NOMO-1 treated with dmso at 0.1 percent for 144 hours (cell line): ENCODE measurements at regions not wholly inside any gene's neighbourhood (a gene's known extent, or its start where the extent isn't known, plus 50 kb on each side); places are given as distances from the start of the nearest gene placed in this dataset.
A peak's percentile ranks its signal among the peaks of the same experiment; 100 is the strongest.
"Not testable (repeated sequence)": the region's sequence is repeated elsewhere in the genome, so short reads cannot be mapped to it uniquely, and the experiment has no call there.

Experiments used
- DNase-seq: peaks from one replicate; lab custom pipeline; 2025; ENCODE audit not compliant: unreplicated experiment; lab: John Stamatoyannopoulos, UW

- no peak for DNase-seq
Observed at GRCh38 chr4:162761965-162762364, 404.7 kb downstream of the NAF1 start.

GRCh38 chr4:162740228-162740627 is 426.5 kb downstream of the NAF1 start:
- not testable (repeated sequence) for DNase-seq

- not testable (repeated sequence) for DNase-seq
Observed at GRCh38 chr4:162739596-162739995, 427.1 kb downstream of the NAF1 start.

- no peak for DNase-seq
Observed at GRCh38 chr4:162732876-162733275, 433.8 kb downstream of the NAF1 start.

GRCh38 chr4:162727766-162728165 is 438.9 kb downstream of the NAF1 start:
- DNase-seq, result no peak

- no peak for DNase-seq
Observed at GRCh38 chr4:162727232-162727631, 439.5 kb downstream of the NAF1 start.

GRCh38 chr4:162715401-162715800 is 451.3 kb downstream of the NAF1 start:
- DNase-seq, result no peak

GRCh38 chr4:162707962-162708361 is 458.7 kb downstream of the NAF1 start:
- no peak for DNase-seq

- peak; percentile 26 for DNase-seq
Observed at GRCh38 chr4:162706632-162707031, 460.1 kb downstream of the NAF1 start.

- DNase-seq, result peak; percentile 34
Observed at GRCh38 chr4:162706051-162706450, 460.6 kb downstream of the NAF1 start.

GRCh38 chr4:162705130-162705803 is 461.4 kb downstream of the NAF1 start:
- no peak for DNase-seq

- DNase-seq, result no peak
Observed at GRCh38 chr4:162700815-162701361, 465.8 kb downstream of the NAF1 start.

- DNase-seq, result no peak
Observed at GRCh38 chr4:162700358-162700757, 466.3 kb downstream of the NAF1 start.

GRCh38 chr4:162699629-162700028 is 467.1 kb downstream of the NAF1 start:
- DNase-seq, result no peak

GRCh38 chr4:162685410-162685809 is 481.3 kb downstream of the NAF1 start:
- no peak for DNase-seq

GRCh38 chr4:162684998-162685397 is 481.7 kb downstream of the NAF1 start:
- no peak for DNase-seq

- DNase-seq, result no peak
Observed at GRCh38 chr4:162684371-162684700, 482.4 kb downstream of the NAF1 start.

- no peak for DNase-seq
Observed at GRCh38 chr4:162683659-162684370, 482.9 kb downstream of the NAF1 start.

GRCh38 chr4:162682651-162683050 is 484.0 kb downstream of the NAF1 start:
- DNase-seq, result no peak

- no peak for DNase-seq
Observed at GRCh38 chr4:162681212-162681611, 485.5 kb downstream of the NAF1 start.

- no peak for DNase-seq
Observed at GRCh38 chr4:162675661-162676060, 491.0 kb downstream of the NAF1 start.

GRCh38 chr4:162661913-162662312 is 498.1 kb upstream of the FSTL5 start:
- DNase-seq, result no peak
